ENCODE measurements at regions not wholly inside any gene's neighbourhood (a gene's known extent, or its start where the extent isn't known, plus 50 kb on each side); places are given as distances from the start of the nearest gene placed in this dataset.

- DNase-seq (ENCODE audit: low read depth in 6 of 9, low spot score in 9 of 9), result no peak
- 98% methylated on average over 8 of the region's 8 CpGs for WGBS
Measured at GRCh38 chr17:73801455-73802100, 157.3 kb upstream of the SDK2 start.

GRCh38 chr17:73802314-73802713 is 158.1 kb upstream of the SDK2 start:
- H3K27me3 ChIP-seq (ENCODE audit: control insufficient read depth in 2 of 2, insufficient read depth in 1 of 2, low read length in 1 of 2), result peaks cover 0 to 7% of the 10 kb centered on the region in 2 donors
- WGBS, result 80% methylated on average over 4 of the region's 4 CpGs
- H3K9me3 ChIP-seq (ENCODE audit: control insufficient read depth in 2 of 2, insufficient read depth in 1 of 2, low read length in 1 of 2), result no peaks in the 10 kb centered on the region
- no peaks in the 10 kb centered on the region for H3K4me1 ChIP-seq (ENCODE audit: control insufficient read depth in 2 of 2, insufficient read depth in 2 of 2, low read length in 2 of 2)
- no peak overlapping the region for H3K27ac ChIP-seq (ENCODE audit: low read depth in 1 of 2, low read length in 1 of 2)
- DNase-seq (ENCODE audit: low read depth in 6 of 9, low spot score in 9 of 9), result no peak
- no peaks in the 10 kb centered on the region for H3K36me3 ChIP-seq (ENCODE audit: control insufficient read depth in 2 of 2, insufficient read depth in 2 of 2, low read length in 1 of 2)
- H3K4me3 ChIP-seq (ENCODE audit: low read length in 2 of 2), result no peak overlapping the region

More at GRCh38 chr17:73801455-73802100, 157.3 kb upstream of the SDK2 start:
- H3K9me3 ChIP-seq (ENCODE audit: control insufficient read depth in 2 of 2, insufficient read depth in 1 of 2, low read length in 1 of 2), result no peaks in the 10 kb centered on the region
- no peak overlapping the region for H3K4me3 ChIP-seq (ENCODE audit: low read length in 2 of 2)
- no peak overlapping the region for H3K27ac ChIP-seq (ENCODE audit: low read depth in 1 of 2, low read length in 1 of 2)
- peaks cover 0 to 9% of the 10 kb centered on the region in 2 donors for H3K27me3 ChIP-seq (ENCODE audit: control insufficient read depth in 2 of 2, insufficient read depth in 1 of 2, low read length in 1 of 2)
- H3K4me1 ChIP-seq (ENCODE audit: control insufficient read depth in 2 of 2, insufficient read depth in 2 of 2, low read length in 2 of 2), result no peaks in the 10 kb centered on the region
- no peaks in the 10 kb centered on the region for H3K36me3 ChIP-seq (ENCODE audit: control insufficient read depth in 2 of 2, insufficient read depth in 2 of 2, low read length in 1 of 2)

- H3K27me3 ChIP-seq (ENCODE audit: control insufficient read depth in 2 of 2, insufficient read depth in 1 of 2, low read length in 1 of 2), result peaks cover 0 to 3% of the 10 kb centered on the region in 2 donors
Measured at GRCh38 chr17:73802871-73803270, 158.6 kb upstream of the SDK2 start.

GRCh38 chr17:73803964-73804435 is 159.8 kb upstream of the SDK2 start:
- H3K9me3 ChIP-seq (ENCODE audit: control insufficient read depth in 2 of 2, insufficient read depth in 1 of 2, low read length in 1 of 2), result no peaks in the 10 kb centered on the region
- 83% methylated on average over 4 of the region's 4 CpGs for WGBS

More at GRCh38 chr17:73802871-73803270, 158.6 kb upstream of the SDK2 start:
- 100% methylated on average over 1 of the region's 1 CpG for WGBS
- no peaks in the 10 kb centered on the region for H3K4me1 ChIP-seq (ENCODE audit: control insufficient read depth in 2 of 2, insufficient read depth in 2 of 2, low read length in 2 of 2)
- no peaks in the 10 kb centered on the region for H3K9me3 ChIP-seq (ENCODE audit: control insufficient read depth in 2 of 2, insufficient read depth in 1 of 2, low read length in 1 of 2)
- H3K36me3 ChIP-seq (ENCODE audit: control insufficient read depth in 2 of 2, insufficient read depth in 2 of 2, low read length in 1 of 2), result no peaks in the 10 kb centered on the region
- no peak overlapping the region for H3K4me3 ChIP-seq (ENCODE audit: low read length in 2 of 2)
- no peak for DNase-seq (ENCODE audit: low read depth in 6 of 9, low spot score in 9 of 9)
- H3K27ac ChIP-seq (ENCODE audit: low read depth in 1 of 2, low read length in 1 of 2), result no peak overlapping the region

GRCh38 chr17:73806768-73807167 is 162.5 kb upstream of the SDK2 start:
- H3K36me3 ChIP-seq (ENCODE audit: control insufficient read depth in 2 of 2, insufficient read depth in 2 of 2, low read length in 1 of 2), result no peaks in the 10 kb centered on the region
- no peaks in the 10 kb centered on the region for H3K9me3 ChIP-seq (ENCODE audit: control insufficient read depth in 2 of 2, insufficient read depth in 1 of 2, low read length in 1 of 2)
- H3K4me3 ChIP-seq (ENCODE audit: low read length in 2 of 2), result no peak overlapping the region
- no peaks in the 10 kb centered on the region for H3K27me3 ChIP-seq (ENCODE audit: control insufficient read depth in 2 of 2, insufficient read depth in 1 of 2, low read length in 1 of 2)
- WGBS, result 98% methylated on average over 1 of the region's 1 CpG
- DNase-seq (ENCODE audit: low read depth in 6 of 9, low spot score in 9 of 9), result no peak
- no peak overlapping the region for H3K27ac ChIP-seq (ENCODE audit: low read depth in 1 of 2, low read length in 1 of 2)
- no peaks in the 10 kb centered on the region for H3K4me1 ChIP-seq (ENCODE audit: control insufficient read depth in 2 of 2, insufficient read depth in 2 of 2, low read length in 2 of 2)

More at GRCh38 chr17:73803964-73804435, 159.8 kb upstream of the SDK2 start:
- DNase-seq (ENCODE audit: low read depth in 6 of 9, low spot score in 9 of 9), result no peak
- H3K27me3 ChIP-seq (ENCODE audit: control insufficient read depth in 2 of 2, insufficient read depth in 1 of 2, low read length in 1 of 2), result peaks cover 0 to 3% of the 10 kb centered on the region in 2 donors
- no peak overlapping the region for H3K27ac ChIP-seq (ENCODE audit: low read depth in 1 of 2, low read length in 1 of 2)
- no peaks in the 10 kb centered on the region for H3K4me1 ChIP-seq (ENCODE audit: control insufficient read depth in 2 of 2, insufficient read depth in 2 of 2, low read length in 2 of 2)
- H3K36me3 ChIP-seq (ENCODE audit: control insufficient read depth in 2 of 2, insufficient read depth in 2 of 2, low read length in 1 of 2), result no peaks in the 10 kb centered on the region
- no peak overlapping the region for H3K4me3 ChIP-seq (ENCODE audit: low read length in 2 of 2)

GRCh38 chr17:73813201-73813600 is 169.0 kb upstream of the SDK2 start:
- H3K4me1 ChIP-seq (ENCODE audit: control insufficient read depth in 2 of 2, insufficient read depth in 2 of 2, low read length in 2 of 2), result no peaks in the 10 kb centered on the region
- WGBS, result 98% methylated on average over 5 of the region's 5 CpGs
- H3K4me3 ChIP-seq (ENCODE audit: low read length in 2 of 2), result no peak overlapping the region

GRCh38 chr17:73814075-73814474 is 169.8 kb upstream of the SDK2 start:
- Histone ChIP-seq H3K9me3 (ENCODE audit: control insufficient read depth in 2 of 2, insufficient read depth in 1 of 2, low read length in 1 of 2) (peaks cover 2 to 6% of the 10 kb centered on the region in 2 donors), H3K27ac (ENCODE audit: low read depth in 1 of 2, low read length in 1 of 2) (no peak overlapping the region), H3K36me3 (ENCODE audit: control insufficient read depth in 2 of 2, insufficient read depth in 2 of 2, low read length in 1 of 2) (no peaks in the 10 kb centered on the region), H3K4me1 (ENCODE audit: control insufficient read depth in 2 of 2, insufficient read depth in 2 of 2, low read length in 2 of 2) (no peaks in the 10 kb centered on the region), H3K27me3 (ENCODE audit: control insufficient read depth in 2 of 2, insufficient read depth in 1 of 2, low read length in 1 of 2) (no peaks in the 10 kb centered on the region), H3K4me3 (ENCODE audit: low read length in 2 of 2) (no peak overlapping the region)
- DNase-seq (ENCODE audit: low read depth in 6 of 9, low spot score in 9 of 9), result no peak
- WGBS, result 82% methylated on average over 7 of the region's 7 CpGs

More at GRCh38 chr17:73813201-73813600, 169.0 kb upstream of the SDK2 start:
- H3K36me3 ChIP-seq (ENCODE audit: control insufficient read depth in 2 of 2, insufficient read depth in 2 of 2, low read length in 1 of 2), result no peaks in the 10 kb centered on the region
- no peaks in the 10 kb centered on the region for H3K27me3 ChIP-seq (ENCODE audit: control insufficient read depth in 2 of 2, insufficient read depth in 1 of 2, low read length in 1 of 2)
- peaks cover 0 to 3% of the 10 kb centered on the region in 2 donors for H3K9me3 ChIP-seq (ENCODE audit: control insufficient read depth in 2 of 2, insufficient read depth in 1 of 2, low read length in 1 of 2)
- DNase-seq (ENCODE audit: low read depth in 6 of 9, low spot score in 9 of 9), result no peak
- no peak overlapping the region for H3K27ac ChIP-seq (ENCODE audit: low read depth in 1 of 2, low read length in 1 of 2)

- DNase-seq (ENCODE audit: low read depth in 6 of 9, low spot score in 9 of 9), result no peak
- Histone ChIP-seq H3K9me3 (ENCODE audit: control insufficient read depth in 2 of 2, insufficient read depth in 1 of 2, low read length in 1 of 2) (peaks cover 5 to 17% of the 10 kb centered on the region in 2 donors), H3K4me3 (ENCODE audit: low read length in 2 of 2) (no peak overlapping the region), H3K4me1 (ENCODE audit: control insufficient read depth in 2 of 2, insufficient read depth in 2 of 2, low read length in 2 of 2) (no peaks in the 10 kb centered on the region), H3K27me3 (ENCODE audit: control insufficient read depth in 2 of 2, insufficient read depth in 1 of 2, low read length in 1 of 2) (peaks cover 0 to 2% of the 10 kb centered on the region in 2 donors), H3K36me3 (ENCODE audit: control insufficient read depth in 2 of 2, insufficient read depth in 2 of 2, low read length in 1 of 2) (no peaks in the 10 kb centered on the region), H3K27ac (ENCODE audit: low read depth in 1 of 2, low read length in 1 of 2) (no peak overlapping the region)
- 93% methylated on average over 5 of the region's 5 CpGs for WGBS
Measured at GRCh38 chr17:73815474-73815873, 171.2 kb upstream of the SDK2 start.

- peaks cover 14 to 30% of the 10 kb centered on the region in 2 donors for H3K4me1 ChIP-seq (ENCODE audit: control insufficient read depth in 2 of 2, insufficient read depth in 2 of 2, low read length in 2 of 2)
- WGBS, result 96% methylated on average over 19 of the region's 19 CpGs
- H3K4me3 ChIP-seq (ENCODE audit: low read length in 2 of 2), result no peak overlapping the region
- H3K36me3 ChIP-seq (ENCODE audit: control insufficient read depth in 2 of 2, insufficient read depth in 2 of 2, low read length in 1 of 2), result no peaks in the 10 kb centered on the region
- H3K27me3 ChIP-seq (ENCODE audit: control insufficient read depth in 2 of 2, insufficient read depth in 1 of 2, low read length in 1 of 2), result peaks cover 3 to 13% of the 10 kb centered on the region in 2 donors
- no peak for DNase-seq (ENCODE audit: low read depth in 6 of 9, low spot score in 9 of 9)
- peaks cover 5 to 17% of the 10 kb centered on the region in 2 donors for H3K9me3 ChIP-seq (ENCODE audit: control insufficient read depth in 2 of 2, insufficient read depth in 1 of 2, low read length in 1 of 2)
- H3K27ac ChIP-seq (ENCODE audit: low read depth in 1 of 2, low read length in 1 of 2), result no peak overlapping the region
Measured at GRCh38 chr17:73819440-73820395, 175.5 kb upstream of the SDK2 start.

All from thymus (tissue), 11 donors.